SJSA1 (cell line): ENCODE measurements at regions not wholly inside any gene's neighbourhood (a gene's known extent, or its start where the extent isn't known, plus 50 kb on each side); places are given as distances from the start of the nearest gene placed in this dataset.

Experiments used
- DNase-seq, 2 experiments: peaks; one replicate each; pipeline ENCODE4 v3.0.0-alpha.2; 2015 to 2020; ENCODE audit warnings: low spot score in 2 of 2, low read depth in 1 of 2
- H3K27ac ChIP-seq: fragments of 250-450 bp; sonication (Bioruptor Pico); 2 replicates; pipeline ENCODE4 v1.5.1; 2020; ENCODE audit warnings: mild to moderate bottlenecking, moderate library complexity
- H3K27me3 ChIP-seq: fragments of 250-450 bp; sonication (Bioruptor Pico); replicated peaks from 2 replicates; pipeline ENCODE4 v1.5.1; 2020; ENCODE audit warnings: mild to moderate bottlenecking, moderate library complexity
- H3K36me3 ChIP-seq: fragments of 250-450 bp; sonication (Bioruptor Pico); 2 replicates; pipeline ENCODE4 v1.5.1; 2020; ENCODE audit warnings: mild to moderate bottlenecking
- H3K4me1 ChIP-seq: fragments of 250-450 bp; sonication (Bioruptor Pico); replicated peaks from 2 replicates; pipeline ENCODE4 v1.6.1; 2021; ENCODE audit warnings: mild to moderate bottlenecking
- H3K4me3 ChIP-seq: fragments of 250-450 bp; sonication (Bioruptor Pico); 2 replicates; pipeline ENCODE4 v1.5.1; 2020; ENCODE audit warnings: mild to moderate bottlenecking
- H3K9me3 ChIP-seq: fragments of 250-450 bp; sonication (Bioruptor Pico); replicated peaks from 2 replicates; pipeline ENCODE4 v1.5.1; 2020; ENCODE audit warnings: mild to moderate bottlenecking

GRCh38 chr4:108331905-108332632 is 163.3 kb upstream of the LEF1 start:
- Histone ChIP-seq H3K27ac (no peak overlapping the region), H3K4me3 (no peak overlapping the region), H3K27me3 (no peaks in the 10 kb centered on the region), H3K4me1 (no peaks in the 10 kb centered on the region; the same call in 1 of the 2 replicates), H3K36me3 (no peaks in the 10 kb centered on the region), H3K9me3 (no peaks in the 10 kb centered on the region)
- DNase-seq: no peak

- DNase-seq: no peak
- Histone ChIP-seq H3K27ac (no peak overlapping the region), H3K9me3 (no peaks in the 10 kb centered on the region), H3K4me3 (no peak overlapping the region), H3K4me1 (no peaks in the 10 kb centered on the region), H3K36me3 (no peaks in the 10 kb centered on the region), H3K27me3 (no peaks in the 10 kb centered on the region)
These were observed 159.6 kb upstream of the LEF1 start for GRCh38 chr4:108328383-108328732.

GRCh38 chr4:108327642-108328382 is 159.1 kb upstream of the LEF1 start:
- no peak overlapping the region for H3K4me3 ChIP-seq
- H3K27me3 ChIP-seq: no peaks in the 10 kb centered on the region
- H3K36me3 ChIP-seq: no peaks in the 10 kb centered on the region
- H3K9me3 ChIP-seq: no peaks in the 10 kb centered on the region
- no peak overlapping the region for H3K27ac ChIP-seq
- H3K4me1 ChIP-seq: no peaks in the 10 kb centered on the region
- no peak for DNase-seq

DNA sequence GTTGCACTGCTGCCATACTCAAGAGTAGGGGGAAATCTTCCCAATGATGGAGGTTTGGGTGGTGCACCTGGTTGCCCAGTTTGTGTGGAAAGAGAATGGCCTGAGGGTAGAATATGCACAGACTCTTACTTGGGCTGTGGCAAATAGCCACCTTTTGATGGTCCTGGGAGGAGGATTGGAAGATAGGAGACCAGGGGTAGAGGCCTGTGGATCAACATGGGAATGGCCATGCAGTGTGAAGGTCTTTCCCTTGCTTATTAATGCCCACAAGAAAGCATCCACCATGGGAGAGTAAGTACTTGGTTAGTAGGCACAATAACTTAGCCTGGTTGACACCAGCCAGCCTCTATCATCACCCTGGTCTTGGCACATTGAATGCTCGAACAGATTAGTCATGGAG is 156.8 kb upstream of the LEF1 start:
- H3K27ac ChIP-seq: no peak overlapping the region
- H3K36me3 ChIP-seq: no peaks in the 10 kb centered on the region
- no peak for DNase-seq
- no peaks in the 10 kb centered on the region for H3K4me1 ChIP-seq
- H3K27me3 ChIP-seq: no peaks in the 10 kb centered on the region
- H3K9me3 ChIP-seq: no peaks in the 10 kb centered on the region
- no peak overlapping the region for H3K4me3 ChIP-seq

DNA sequence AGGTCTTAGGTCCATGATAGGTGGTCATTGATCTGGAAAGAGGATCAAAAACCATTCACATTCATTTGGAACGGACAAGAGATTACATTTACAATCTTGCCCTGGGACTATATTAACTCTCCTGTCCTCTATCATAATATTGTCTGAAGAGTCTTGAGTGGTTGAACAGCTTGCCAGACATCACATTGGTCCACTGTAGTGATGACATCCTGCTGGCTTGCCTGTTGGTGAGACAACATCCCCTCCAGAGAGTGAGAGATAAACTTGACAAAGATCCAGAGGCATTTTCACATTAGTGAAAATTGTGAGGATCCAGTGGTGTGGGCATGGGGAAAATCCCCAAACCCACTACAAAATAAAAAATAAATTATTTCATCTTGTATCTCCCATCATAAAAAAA is 155.7 kb upstream of the LEF1 start:
- no peaks in the 10 kb centered on the region for H3K36me3 ChIP-seq
- H3K9me3 ChIP-seq: no peaks in the 10 kb centered on the region
- H3K4me3 ChIP-seq: no peak overlapping the region
- no peak overlapping the region for H3K27ac ChIP-seq
- H3K27me3 ChIP-seq: no peaks in the 10 kb centered on the region
- DNase-seq: no peak
- H3K4me1 ChIP-seq: no peaks in the 10 kb centered on the region

DNA sequence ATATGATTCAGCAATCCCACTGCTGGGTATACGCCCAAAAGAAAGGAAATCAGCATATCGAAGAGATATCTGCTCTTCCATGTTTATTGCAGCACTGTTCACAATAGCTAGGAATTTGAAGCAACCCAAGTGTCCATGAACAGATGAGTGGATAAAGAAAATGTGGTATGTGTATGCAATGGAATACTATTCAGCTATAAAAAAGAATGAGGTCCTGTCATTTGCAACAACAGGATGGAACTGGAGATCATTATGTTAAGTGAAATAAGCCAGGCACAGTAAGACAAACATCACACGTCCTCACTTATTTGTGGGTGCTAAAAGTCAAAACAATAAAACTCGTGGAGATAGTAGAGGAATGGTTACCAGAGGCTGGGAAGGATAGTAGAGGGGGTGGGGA is 153.8 kb upstream of the LEF1 start:
- no peaks in the 10 kb centered on the region for H3K4me1 ChIP-seq
- no peaks in the 10 kb centered on the region for H3K36me3 ChIP-seq
- H3K9me3 ChIP-seq: no peaks in the 10 kb centered on the region
- no peak overlapping the region for H3K4me3 ChIP-seq
- no peak for DNase-seq
- no peak overlapping the region for H3K27ac ChIP-seq
- no peaks in the 10 kb centered on the region for H3K27me3 ChIP-seq

DNA sequence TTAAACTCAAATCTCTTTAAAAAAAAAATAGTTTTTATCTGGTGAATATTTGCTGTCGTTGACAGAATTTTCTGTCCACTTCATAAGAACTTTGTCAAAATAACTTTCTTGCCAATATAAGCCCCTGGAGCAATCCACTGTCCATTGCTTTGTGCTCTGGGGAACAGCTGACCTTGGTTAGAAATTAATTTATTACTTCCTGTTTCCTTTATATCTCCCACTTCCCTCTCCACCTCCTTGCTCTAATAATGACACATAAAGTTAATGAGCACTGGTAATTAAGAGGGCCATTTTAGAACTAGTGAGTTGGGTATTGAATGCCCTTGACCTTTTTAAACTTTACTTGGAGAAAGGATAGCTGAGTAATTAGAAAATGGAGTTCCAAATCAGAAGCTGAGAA is 151.3 kb upstream of the LEF1 start:
- Histone ChIP-seq H3K9me3 (no peaks in the 10 kb centered on the region), H3K27ac (no peak overlapping the region), H3K4me1 (no peaks in the 10 kb centered on the region), H3K36me3 (no peaks in the 10 kb centered on the region), H3K27me3 (no peaks in the 10 kb centered on the region), H3K4me3 (no peak overlapping the region)
- DNase-seq: no peak

- H3K27ac ChIP-seq: no peak overlapping the region
- H3K36me3 ChIP-seq: no peaks in the 10 kb centered on the region
- no peak for DNase-seq
- H3K27me3 ChIP-seq: no peaks in the 10 kb centered on the region
- H3K9me3 ChIP-seq: no peaks in the 10 kb centered on the region
- H3K4me3 ChIP-seq: no peak overlapping the region
- no peaks in the 10 kb centered on the region for H3K4me1 ChIP-seq
These were observed 148.6 kb upstream of the LEF1 start for GRCh38 chr4:108317377-108317776.

DNA sequence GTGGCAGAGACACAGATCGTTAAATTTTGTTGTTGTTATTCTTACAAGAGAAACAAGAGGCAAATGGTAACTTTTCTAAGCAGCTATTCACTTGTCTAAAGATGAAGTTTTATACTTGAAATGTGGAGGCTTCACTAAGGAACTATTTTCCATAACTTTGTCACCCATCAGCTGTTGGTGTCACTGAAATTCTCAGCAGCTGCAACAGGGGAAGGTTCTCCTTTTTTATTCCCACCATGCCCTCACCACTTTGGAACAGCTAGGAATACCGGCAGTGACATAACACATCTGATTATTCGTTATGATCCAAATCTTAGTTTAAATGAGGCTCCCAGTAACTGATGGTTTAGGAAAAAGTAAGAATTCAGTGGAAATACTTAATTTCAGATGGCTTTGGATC is 147.0 kb upstream of the LEF1 start:
- Histone ChIP-seq H3K36me3 (no peaks in the 10 kb centered on the region), H3K4me1 (peaks cover 8% of the 10 kb centered on the region), H3K4me3 (no peak overlapping the region), H3K27me3 (no peaks in the 10 kb centered on the region), H3K27ac (no peak overlapping the region), H3K9me3 (no peaks in the 10 kb centered on the region)
- DNase-seq: no peak

GRCh38 chr4:108314900-108315589 is 146.3 kb upstream of the LEF1 start:
- Histone ChIP-seq H3K27me3 (no peaks in the 10 kb centered on the region), H3K9me3 (no peaks in the 10 kb centered on the region), H3K4me1 (peaks cover 10% of the 10 kb centered on the region), H3K27ac (no peak overlapping the region), H3K36me3 (no peaks in the 10 kb centered on the region), H3K4me3 (no peak overlapping the region)
- no peak for DNase-seq

DNA sequence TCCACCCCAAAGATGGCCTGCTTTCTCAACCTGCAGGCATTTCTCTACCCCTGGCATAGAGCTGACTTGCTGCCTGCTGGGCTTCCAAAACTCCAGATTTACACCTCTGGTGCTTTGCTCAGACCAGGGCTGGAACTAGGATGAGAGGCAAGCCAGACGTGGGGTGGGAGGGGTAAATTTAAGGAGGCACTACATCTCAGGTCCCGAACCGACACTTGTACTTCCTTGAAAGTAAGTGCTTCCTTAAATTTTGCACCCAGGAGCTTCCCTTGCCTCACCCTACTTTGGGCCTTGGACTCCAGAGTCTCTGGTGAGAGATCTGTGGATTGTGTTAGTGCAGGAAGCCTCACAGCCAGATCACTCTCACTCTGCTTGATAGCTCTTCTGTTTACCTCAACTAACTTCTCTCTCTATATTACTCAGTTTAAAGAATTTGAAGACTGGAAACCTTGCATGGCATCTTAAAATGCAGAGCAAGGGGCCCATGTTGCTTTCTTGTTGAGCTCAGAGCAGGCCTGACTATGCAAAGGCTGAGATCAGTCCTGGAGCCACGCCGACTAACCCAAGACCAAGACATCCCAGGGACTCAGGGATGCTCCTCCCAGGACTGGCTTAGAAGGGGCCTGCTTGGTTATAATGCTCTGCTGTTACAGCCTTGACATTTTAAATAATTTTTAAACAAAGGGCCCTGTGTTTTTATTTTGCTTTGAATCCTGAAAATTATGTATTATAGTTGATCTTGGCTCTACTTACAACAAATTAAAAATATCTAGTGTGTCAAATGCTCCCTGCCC is 145.0 kb upstream of the LEF1 start:
- H3K36me3 ChIP-seq: no peaks in the 10 kb centered on the region
- H3K27ac ChIP-seq: no peak overlapping the region
- no peak overlapping the region for H3K4me3 ChIP-seq
- DNase-seq: no peak
- H3K9me3 ChIP-seq: no peaks in the 10 kb centered on the region
- peaks cover 10% of the 10 kb centered on the region for H3K4me1 ChIP-seq
- H3K27me3 ChIP-seq: no peaks in the 10 kb centered on the region

DNA sequence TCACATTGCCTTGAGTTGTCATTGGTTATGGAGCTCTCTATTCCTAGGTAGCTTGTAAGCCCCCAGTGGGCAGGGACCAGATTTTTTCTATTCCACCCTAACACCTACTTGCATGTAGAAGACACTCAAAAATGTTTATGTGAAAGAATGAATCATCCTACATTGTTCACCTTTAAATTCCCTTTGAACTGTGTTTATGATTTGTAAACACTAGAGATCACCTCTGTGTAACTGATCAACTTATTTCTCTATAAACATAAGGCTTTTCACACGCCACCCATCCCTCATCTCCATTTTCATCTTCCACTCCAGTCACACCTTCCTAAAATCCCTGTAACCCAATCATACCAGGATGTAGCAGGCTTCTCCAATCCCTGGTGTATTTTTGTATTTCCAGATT is 142.6 kb upstream of the LEF1 start:
- no peak overlapping the region for H3K27ac ChIP-seq
- DNase-seq: no peak

DNA sequence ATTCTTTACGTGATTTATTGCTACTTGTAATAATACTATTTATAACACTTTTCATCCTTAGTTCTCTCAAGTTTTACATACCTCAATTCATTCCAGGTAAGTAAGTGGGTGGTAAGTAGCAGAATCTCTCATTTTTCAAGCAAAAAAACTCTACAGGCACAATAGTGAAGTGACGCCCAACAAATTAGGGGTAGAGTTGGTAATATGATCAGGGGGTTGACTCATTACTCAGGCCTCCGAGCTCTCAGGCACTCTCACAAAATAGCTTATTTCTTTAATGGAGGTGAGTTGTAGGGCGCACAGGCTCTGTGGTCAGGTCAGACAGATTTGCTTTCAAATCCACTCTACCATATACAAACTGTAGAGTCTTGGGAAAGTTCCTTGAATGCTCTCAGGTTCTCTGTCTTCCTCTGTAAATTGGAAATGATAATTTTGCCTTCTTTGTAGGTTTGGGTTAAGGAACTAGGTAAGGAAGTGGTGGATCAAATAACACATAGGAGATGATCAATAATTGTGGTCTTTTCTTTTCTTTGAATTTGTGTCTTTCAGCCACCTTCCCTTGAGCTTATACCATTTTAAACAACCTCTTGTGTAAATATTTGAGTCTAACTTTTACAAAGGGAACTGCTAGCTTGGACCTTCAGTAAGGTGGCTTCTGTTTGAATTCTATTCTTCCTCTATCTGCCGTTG is 134.9 kb upstream of the LEF1 start:
- H3K9me3 ChIP-seq: no peaks in the 10 kb centered on the region
- no peaks in the 10 kb centered on the region for H3K36me3 ChIP-seq
- peaks cover 12% of the 10 kb centered on the region for H3K4me1 ChIP-seq
- H3K27ac ChIP-seq: no peak overlapping the region
- H3K4me3 ChIP-seq: no peak overlapping the region
- H3K27me3 ChIP-seq: no peaks in the 10 kb centered on the region
- DNase-seq: peak in 1 of 2 experiments; percentile 48

More for the DNA sequence above, 142.6 kb upstream of the LEF1 start:
- no peaks in the 10 kb centered on the region for H3K9me3 ChIP-seq
- no peaks in the 10 kb centered on the region for H3K27me3 ChIP-seq
- H3K4me1 ChIP-seq: peaks cover 10% of the 10 kb centered on the region
- H3K4me3 ChIP-seq: no peak overlapping the region
- H3K36me3 ChIP-seq: no peaks in the 10 kb centered on the region
